IMR-90 (cell line): ENCODE measurements at regions not wholly inside any gene's neighbourhood (a gene's known extent, or its start where the extent isn't known, plus 50 kb on each side); places are given as distances from the start of the nearest gene placed in this dataset.

Experiments used
- ATAC-seq: fragments of 200-7000 bp; cut with Tn5 transposase; 2 replicates; pipeline ENCODE4 v1.9.1; 2020; ENCODE audit warnings: low read depth, mild to moderate bottlenecking, moderate library complexity
- BruUV-seq: library from RNA; stranded (reverse); fragments of 400-500 nt; replicated peaks from 2 replicates; lab custom pipeline; 2021; lab: Mats Ljungman, UMichigan
- CTCF ChIA-PET: fragments of 300-600 bp; formaldehyde crosslinking; extraction: SDS; loops from one replicate; lab custom pipeline; 2021; ENCODE audit warnings: antibody characterized with exemption; lab: Yijun Ruan, JAX
- POLR2A ChIA-PET: fragments of 300-600 bp; sonication (Branson Sonifier 250); formaldehyde crosslinking; loops from one replicate; lab custom pipeline; 2022; ENCODE audit warnings: antibody characterized with exemption; ENCODE audit not compliant: unreplicated experiment; lab: Charles Lee
- DNase-seq: peaks from one replicate; pipeline ENCODE4 v3.0.0; 2013
- H2AFZ ChIP-seq: replicated peaks from 2 replicates; pipeline ENCODE3; 2013; ENCODE audit warnings: low read length, mild to moderate bottlenecking; ENCODE audit not compliant: poor library complexity
- H2AK5ac ChIP-seq: 2 replicates; pipeline ENCODE4 v1.6.1; 2013; ENCODE audit warnings: low read depth, low read length, inconsistent platforms
- H2AK9ac ChIP-seq: replicated peaks from 2 replicates; pipeline ENCODE3; 2013; ENCODE audit warnings: mild to moderate bottlenecking, low read depth, low read length, moderate library complexity; ENCODE audit not compliant: poor library complexity
- H2BK120ac ChIP-seq: 2 replicates; pipeline ENCODE4 v1.6.1; 2013; ENCODE audit warnings: low read depth, low read length, inconsistent platforms
- H2BK15ac ChIP-seq: 3 replicates; pipeline ENCODE4 v1.6.1; 2013; ENCODE audit warnings: low read depth, low read length, inconsistent platforms
- H2BK20ac ChIP-seq: 2 replicates; pipeline ENCODE4 v1.6.1; 2013; ENCODE audit warnings: low read depth, mild to moderate bottlenecking, inconsistent platforms, low read length, moderate library complexity
- H2BK5ac ChIP-seq: 2 replicates; pipeline ENCODE4 v1.6.1; 2013; ENCODE audit warnings: mild to moderate bottlenecking, low read depth, low read length, inconsistent platforms; ENCODE audit not compliant: poor library complexity, severe bottlenecking
- H3K14ac ChIP-seq: replicated peaks from 2 replicates; pipeline ENCODE4 v1.6.1; 2013; ENCODE audit warnings: low read depth, low read length, inconsistent platforms
- H3K18ac ChIP-seq: 2 replicates; pipeline ENCODE4 v1.6.1; 2013; ENCODE audit warnings: low read depth, low read length, control low read depth
- H3K23ac ChIP-seq: 2 replicates; pipeline ENCODE4 v1.6.1; 2013; ENCODE audit warnings: low read depth, low read length, inconsistent platforms
- H3K27ac ChIP-seq: 2 replicates; pipeline ENCODE4 v1.5.1; 2013; ENCODE audit warnings: mild to moderate bottlenecking, control low read depth, low read length; ENCODE audit not compliant: insufficient read depth
- H3K27me3 ChIP-seq: 2 replicates; pipeline ENCODE4 v1.6.1; 2013; ENCODE audit warnings: low read length; ENCODE audit not compliant: control insufficient read depth, insufficient read depth
- H3K36me3 ChIP-seq: 2 replicates; pipeline ENCODE4 v1.6.1; 2013; ENCODE audit warnings: low read length, mixed read lengths; ENCODE audit not compliant: control insufficient read depth, insufficient read depth
- H3K4ac ChIP-seq: 2 replicates; pipeline ENCODE4 v1.6.1; 2013; ENCODE audit warnings: low read depth, low read length, inconsistent platforms
- H3K4me1 ChIP-seq: 2 replicates; pipeline ENCODE4 v1.6.1; 2013; ENCODE audit warnings: low read length, mixed read lengths; ENCODE audit not compliant: control insufficient read depth, insufficient read depth
- H3K4me2 ChIP-seq: 2 replicates; pipeline ENCODE4 v1.6.1; 2013; ENCODE audit warnings: low read depth, mild to moderate bottlenecking, control low read depth, low read length, moderate library complexity
- H3K4me3 ChIP-seq: 2 replicates; pipeline ENCODE4 v1.5.1; 2013; ENCODE audit warnings: low read depth, mild to moderate bottlenecking, control low read depth, low read length, moderate library complexity; ENCODE audit not compliant: insufficient read depth
- H3K56ac ChIP-seq: 2 replicates; pipeline ENCODE4 v1.6.1; 2013; ENCODE audit warnings: low read length, inconsistent platforms; ENCODE audit not compliant: insufficient read depth; ENCODE audit errors: extremely low read depth
- H3K79me1 ChIP-seq, 2 experiments: 2 replicates each; pipeline ENCODE4 v1.6.1; 2013; ENCODE audit warnings: low read length in 2 of 2, inconsistent platforms in 1 of 2, low read depth in 1 of 2
- H3K9ac ChIP-seq: 2 replicates; pipeline ENCODE4 v1.6.1; 2013; ENCODE audit warnings: low read depth, low read length, control low read depth
- H3K9me1 ChIP-seq: 2 replicates; pipeline ENCODE4 v1.6.1; 2013; ENCODE audit warnings: low read length, inconsistent platforms; ENCODE audit not compliant: insufficient read depth
- H3K9me3 ChIP-seq: 2 replicates; pipeline ENCODE4 v1.6.1; 2013; ENCODE audit warnings: low read length; ENCODE audit not compliant: control insufficient read depth, insufficient read depth
- H4K20me1 ChIP-seq: 2 replicates; pipeline ENCODE4 v1.6.1; 2013; ENCODE audit warnings: low read length, inconsistent platforms; ENCODE audit not compliant: insufficient read depth
- H4K5ac ChIP-seq: 2 replicates; pipeline ENCODE4 v1.6.1; 2013; ENCODE audit warnings: mild to moderate bottlenecking, low read depth, low read length, control low read depth
- H4K8ac ChIP-seq, 2 experiments: 2 replicates each; pipeline ENCODE4 v1.6.1; 2013; ENCODE audit warnings: low read depth in 2 of 2, low read length in 2 of 2, control low read depth in 1 of 2, inconsistent platforms in 1 of 2
- H4K91ac ChIP-seq: 2 replicates; pipeline ENCODE4 v1.6.1; 2013; ENCODE audit warnings: low read depth, low read length, inconsistent platforms; ENCODE audit not compliant: insufficient read depth
- CTCF ChIP-seq: conservative IDR thresholded peaks from 2 replicates; pipeline ENCODE4 v1.5.1; 2012; ENCODE audit warnings: mild to moderate bottlenecking, low read depth, low read length, improper control_type of control experiment
- MXI1 ChIP-seq: IDR thresholded peaks from 2 replicates; pipeline ENCODE4 v1.6.1; 2012; ENCODE audit warnings: low read depth, mild to moderate bottlenecking, low read length, moderate library complexity, borderline replicate concordance
- NFE2L2 ChIP-seq: fragments of 150-350 bp; IDR thresholded peaks from 2 replicates; pipeline ENCODE4 v1.6.1; 2016; ENCODE audit warnings: low read depth, mild to moderate bottlenecking, low read length
- POLR2A ChIP-seq: IDR thresholded peaks from 2 replicates; pipeline ENCODE4 v1.6.1; 2012; ENCODE audit warnings: mild to moderate bottlenecking, low read depth, low read length
- RAD21 ChIP-seq: IDR thresholded peaks from 2 replicates; pipeline ENCODE4 v1.6.1; 2012; ENCODE audit warnings: low read length, improper control_type of control experiment
- RFX5 ChIP-seq: IDR thresholded peaks from 2 replicates; pipeline ENCODE4 v1.8.0; 2012; ENCODE audit warnings: low read depth, mild to moderate bottlenecking, low read length, moderate library complexity
- SMC3 ChIP-seq: fragments of 150-350 bp; IDR thresholded peaks from 2 replicates; pipeline ENCODE4 v1.6.1; 2016; ENCODE audit warnings: low read depth, mild to moderate bottlenecking, antibody characterized with exemption, low read length, moderate library complexity
- USF2 ChIP-seq: fragments of 150-350 bp; IDR thresholded peaks from 2 replicates; pipeline ENCODE4 v1.6.1; 2017; ENCODE audit warnings: mild to moderate bottlenecking, antibody characterized with exemption, low read length, low read depth
- WGBS, 2 experiments: methylation state at CpG; one replicate each; pipeline versions ENCODE4 v1.1.5 to v1.1.7; 2013; ENCODE audit warnings: missing lambda C conversion rate in 2 of 2; ENCODE audit not compliant: insufficient read length in 1 of 2; ENCODE audit errors: extremely low coverage in 2 of 2; 5-methylcytosine and 5-hydroxymethylcytosine counted together
- dilution Hi-C: fragments of 300-500 bp; cut with HindIII; formaldehyde crosslinking; loops from one replicate; pipeline ENCODE4 v1.14.3; 2018; ENCODE audit warnings: low sequenced_read_pairs; ENCODE audit not compliant: unreplicated experiment
- in situ Hi-C: fragments of 300-500 bp; cut with MboI; formaldehyde crosslinking; loops from 3 replicates; pipeline ENCODE4 v1.14.3; 2019; ENCODE audit warnings: low sequenced_read_pairs, inconsistent platforms, mixed read lengths
- intact Hi-C: fragments of 100-400 bp; cut with micrococcal nuclease; formaldehyde crosslinking; loops from 2 replicates; pipeline ENCODE4 v1.10.0; 2022

- in situ Hi-C loops, result no loop called here
- Histone ChIP-seq H2AK5ac (no peak overlapping the region), H3K9ac (no peak overlapping the region), H3K9me3 (no peaks in the 10 kb centered on the region), H2BK120ac (no peak overlapping the region), H2AFZ (no peak overlapping the region), H3K36me3 (no peaks in the 10 kb centered on the region), H3K4me1 (no peaks in the 10 kb centered on the region), H3K18ac (no peak overlapping the region), H3K23ac (no peak overlapping the region), H4K8ac (no peak overlapping the region), H3K4me3 (no peak overlapping the region), H3K4ac (no peak overlapping the region), H2BK5ac (no peak overlapping the region), H3K9me1 (no peaks in the 10 kb centered on the region), H4K91ac (no peak overlapping the region), H3K56ac (no peak overlapping the region), H3K27ac (no peak overlapping the region), H4K5ac (no peak overlapping the region), H2AK9ac (no peak overlapping the region), H3K27me3 (no peaks in the 10 kb centered on the region), H3K79me1 (no peaks in the 10 kb centered on the region), H3K4me2 (no peak overlapping the region), H2BK15ac (no peak overlapping the region), H4K20me1 (no peaks in the 10 kb centered on the region), H2BK20ac (no peak overlapping the region), H3K14ac (no peak overlapping the region)
- DNase-seq (peak; percentile 5), ATAC-seq (peak; percentile 72)
- CTCF ChIA-PET, result interaction anchor here (0.6 to 1.4 kb wide), 9 partner anchors 11 to 700 kb away, joined by 3 to 5 read pairs (median 4); no protein-coding TSS in a partner anchor
- POLR2A ChIA-PET, result no interaction called here
- no CpG with 5 or more reads among the region's 2 CpGs for WGBS, 2 experiments
- dilution Hi-C loops, result no loop called here
- intact Hi-C loops, result loop anchor here (1.0 to 10.0 kb wide), 6 partner anchors 401 to 1766 kb away; no protein-coding TSS in a partner anchor
- BruUV-seq, result no TSS peak
- TF ChIP-seq CTCF, result peak; percentile 66
- peak; percentile 75 for TF ChIP-seq SMC3
- no peak for TF ChIP-seq NFE2L2
- TF ChIP-seq RAD21, result peak; percentile 78
- TF ChIP-seq USF2, result no peak
- TF ChIP-seq POLR2A, result no peak
- TF ChIP-seq MXI1, result no peak
- no peak for TF ChIP-seq RFX5
Measured at GRCh38 chr18:43620936-43621335, 343.6 kb upstream of the SYT4 start.
